GM23248 (cell line): ENCODE measurements at regions not wholly inside any gene's neighbourhood (a gene's known extent, or its start where the extent isn't known, plus 50 kb on each side); places are given as distances from the start of the nearest gene placed in this dataset.

Experiments used
- EZH2 ChIP-seq: fragments of 200-600 bp; sonication (generic); IDR thresholded peaks from 2 replicates; pipeline ENCODE4 v1.6.1; 2018; ENCODE audit warnings: antibody characterized with exemption, mild to moderate bottlenecking; ENCODE audit not compliant: insufficient read depth, poor library complexity, severe bottlenecking
- EZH2phosphoT487 ChIP-seq: fragments of 200-600 bp; sonication (generic); IDR thresholded peaks from 2 replicates; pipeline ENCODE4 v1.6.1; 2018; ENCODE audit warnings: antibody characterized with exemption, moderate library complexity, mild to moderate bottlenecking, low read depth; ENCODE audit not compliant: insufficient read depth

DNA sequence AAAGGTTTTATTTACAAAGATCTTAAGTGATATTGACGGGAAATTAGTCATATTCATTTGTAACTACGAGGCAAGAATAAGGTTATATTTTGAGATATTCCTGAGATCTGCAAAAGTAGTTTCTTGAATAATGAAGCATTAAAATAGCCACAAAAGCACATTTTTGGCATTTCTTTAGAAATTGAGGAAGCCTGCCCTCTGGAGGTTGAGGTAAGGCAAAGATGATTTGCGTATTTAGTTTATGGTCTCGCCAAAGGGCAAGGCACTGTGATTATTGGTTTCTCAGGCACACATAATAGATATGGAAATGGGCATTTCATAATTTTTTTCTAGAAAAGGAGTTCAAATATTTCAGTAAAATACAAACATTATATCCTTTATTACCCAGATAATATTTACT, 143.7 kb upstream of the RPRM start:
- TF ChIP-seq EZH2phosphoT487 (no peak), EZH2 (no peak)
